GM10266 (cell line): ENCODE measurements at regions not wholly inside any gene's neighbourhood (a gene's known extent, or its start where the extent isn't known, plus 50 kb on each side); places are given as distances from the start of the nearest gene placed in this dataset.

Experiments used
- DNase-seq: peaks from one replicate; pipeline ENCODE4 v3.0.0; 2012; ENCODE audit errors: extremely low spot score
- TF ChIP-seq, protein P1 (sequence below): IDR thresholded peaks from 2 replicates; pipeline ENCODE4 v1.5.1; 2012; ENCODE audit warnings: mild to moderate bottlenecking, low read depth; ENCODE audit not compliant: control insufficient read depth, insufficient read depth; ENCODE audit errors: missing control alignments

DNA sequence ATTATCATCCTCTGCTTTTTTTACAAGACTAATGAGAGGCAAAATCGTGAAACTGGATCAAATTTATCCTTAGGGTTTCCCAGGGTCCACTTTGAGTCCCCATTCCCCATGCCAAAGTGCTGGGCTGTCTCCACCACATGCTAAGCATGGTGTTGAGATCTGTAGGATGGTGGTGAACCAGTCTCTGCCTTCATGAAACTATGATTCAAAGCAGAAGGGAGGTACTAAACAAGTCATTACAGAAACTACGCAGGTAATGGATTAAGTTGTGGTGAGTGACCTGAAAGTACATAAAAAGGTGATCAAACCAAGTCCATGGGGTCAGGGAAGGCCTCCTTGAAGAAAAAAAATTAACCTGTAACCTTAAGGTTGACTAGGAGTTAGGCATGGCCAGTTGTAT, 265.2 kb downstream of the ATG4C start:
- TF ChIP-seq, protein P1, sequence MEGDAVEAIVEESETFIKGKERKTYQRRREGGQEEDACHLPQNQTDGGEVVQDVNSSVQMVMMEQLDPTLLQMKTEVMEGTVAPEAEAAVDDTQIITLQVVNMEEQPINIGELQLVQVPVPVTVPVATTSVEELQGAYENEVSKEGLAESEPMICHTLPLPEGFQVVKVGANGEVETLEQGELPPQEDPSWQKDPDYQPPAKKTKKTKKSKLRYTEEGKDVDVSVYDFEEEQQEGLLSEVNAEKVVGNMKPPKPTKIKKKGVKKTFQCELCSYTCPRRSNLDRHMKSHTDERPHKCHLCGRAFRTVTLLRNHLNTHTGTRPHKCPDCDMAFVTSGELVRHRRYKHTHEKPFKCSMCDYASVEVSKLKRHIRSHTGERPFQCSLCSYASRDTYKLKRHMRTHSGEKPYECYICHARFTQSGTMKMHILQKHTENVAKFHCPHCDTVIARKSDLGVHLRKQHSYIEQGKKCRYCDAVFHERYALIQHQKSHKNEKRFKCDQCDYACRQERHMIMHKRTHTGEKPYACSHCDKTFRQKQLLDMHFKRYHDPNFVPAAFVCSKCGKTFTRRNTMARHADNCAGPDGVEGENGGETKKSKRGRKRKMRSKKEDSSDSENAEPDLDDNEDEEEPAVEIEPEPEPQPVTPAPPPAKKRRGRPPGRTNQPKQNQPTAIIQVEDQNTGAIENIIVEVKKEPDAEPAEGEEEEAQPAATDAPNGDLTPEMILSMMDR, result no peak
- DNase-seq, result no peak

DNA sequence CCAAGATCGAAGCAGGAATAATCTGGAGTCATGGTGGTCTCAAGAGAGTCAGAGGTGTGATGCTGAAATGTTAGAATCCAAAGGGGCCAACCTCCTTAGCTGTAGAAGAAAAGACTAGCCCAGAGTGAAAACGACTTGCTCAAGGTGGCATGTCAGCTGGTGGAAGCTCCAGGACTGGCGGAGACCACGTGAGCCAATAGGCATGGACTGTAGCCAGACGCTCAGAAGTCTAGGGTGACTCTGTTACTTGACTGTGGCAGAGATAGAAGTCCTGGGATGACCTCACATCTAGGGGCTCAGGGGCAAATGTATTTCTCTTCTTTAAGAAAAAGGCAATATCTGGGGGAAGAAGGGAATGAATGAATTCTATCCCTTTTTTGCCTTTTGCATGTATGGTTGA, 267.4 kb downstream of the ATG4C start:
- TF ChIP-seq, protein P1, result no peak
- no peak for DNase-seq

DNA sequence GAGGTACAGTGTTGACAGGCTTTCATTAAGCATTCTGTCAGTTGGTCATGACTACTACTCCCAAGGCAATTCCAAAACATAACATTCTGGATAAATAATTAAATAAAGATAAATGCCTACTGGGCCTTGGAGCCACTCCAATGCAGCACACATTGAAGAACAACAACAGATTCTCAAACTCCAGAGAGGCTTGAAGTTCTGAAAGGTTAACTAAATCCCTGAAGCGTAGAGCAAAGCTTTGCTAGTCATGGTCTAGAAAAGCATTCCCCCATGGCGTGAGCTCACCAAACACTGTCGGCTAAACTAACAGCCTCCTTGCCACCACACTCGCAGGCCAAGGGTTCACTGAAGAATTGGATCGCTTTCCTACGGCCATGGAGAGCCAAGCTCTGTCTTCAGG, 268.0 kb downstream of the ATG4C start:
- DNase-seq, result no peak
- TF ChIP-seq, protein P1, result no peak

- no peak for DNase-seq
- TF ChIP-seq, protein P1, result no peak
Observed at GRCh38 chr1:63054184-63054583, 268.2 kb upstream of the FOXD3 start.

DNA sequence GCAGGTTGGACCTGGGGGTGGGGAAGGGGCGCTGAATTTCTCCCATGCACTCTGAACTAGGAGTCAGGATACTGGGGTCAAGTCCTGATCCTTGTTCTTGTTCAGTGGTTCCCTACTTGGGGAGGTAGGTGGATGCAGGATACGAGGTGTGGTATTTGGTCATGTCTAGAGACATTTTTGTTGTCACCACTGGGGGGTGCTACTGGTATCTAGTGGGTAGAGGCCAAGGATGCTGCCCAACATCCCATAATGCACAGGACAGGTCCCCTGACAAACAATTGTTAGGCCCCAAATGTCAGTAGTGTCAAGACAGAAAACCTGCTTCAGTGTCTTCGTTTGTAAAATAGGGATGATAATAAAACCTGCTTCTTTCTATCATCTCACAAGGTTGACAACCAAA, 259.0 kb upstream of the FOXD3 start:
- TF ChIP-seq, protein P1, result peak; percentile 24
- DNase-seq, result no peak

DNA sequence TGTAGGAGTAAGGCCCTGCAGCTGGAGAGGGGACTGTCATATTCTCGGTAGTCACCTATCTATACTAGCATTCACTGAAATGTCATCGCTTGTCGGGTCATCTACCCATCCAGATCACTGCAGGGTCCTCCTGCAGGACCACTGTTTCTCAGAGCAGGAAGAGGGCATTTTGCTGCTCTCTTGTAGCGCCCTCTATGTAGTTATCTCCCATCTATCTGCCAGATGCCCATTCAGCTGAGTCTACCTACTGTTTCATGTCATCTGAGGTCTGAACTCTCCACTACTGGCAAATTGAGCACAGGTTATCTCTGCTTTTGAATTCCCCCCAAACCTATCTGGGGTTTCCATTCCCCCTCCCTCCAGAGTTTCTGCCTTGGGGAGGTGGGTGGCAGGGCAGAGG, 258.2 kb upstream of the FOXD3 start:
- TF ChIP-seq, protein P1, result no peak
- no peak for DNase-seq

GRCh38 chr1:63068626-63069025, 253.7 kb upstream of the FOXD3 start:
- TF ChIP-seq, protein P1, result no peak
- DNase-seq, result no peak
